A549 (cell line): ENCODE measurements at regions not wholly inside any gene's neighbourhood (a gene's known extent, or its start where the extent isn't known, plus 50 kb on each side); places are given as distances from the start of the nearest gene placed in this dataset.

Experiments
- ATAC-seq, 2 experiments: fragments of 200-7000 bp in 1 of 2; fragments of >200 bp in 1 of 2; cut with Nextera tagmentation in 1 of 2; cut with Tn5 transposase in 1 of 2; 3 replicates each; pipeline versions ENCODE4 v1.8.0 to v1.9.1; 2018 to 2020; ENCODE audit warnings: mild to moderate bottlenecking in 1 of 2, moderate library complexity in 1 of 2
- CTCF ChIA-PET: fragments of 300-600 bp; sonication (Branson Sonifier 250); formaldehyde crosslinking; extraction: SDS; loops from one replicate; lab custom pipeline; 2021; ENCODE audit warnings: antibody characterized with exemption, inconsistent platforms; lab: Yijun Ruan, JAX
- POLR2A ChIA-PET: fragments of 350-600 bp; formaldehyde crosslinking; extraction: SDS; loops from one replicate; lab custom pipeline; 2021; ENCODE audit warnings: antibody characterized with exemption, inconsistent platforms; lab: Yijun Ruan, JAX
- DNase-seq, 2 experiments: peaks; one replicate each; pipeline versions ENCODE4 v3.0.0 to v3.0.0-alpha.2; 2011 to 2016; ENCODE audit warnings: low read depth in 1 of 2, low spot score in 1 of 2
- FAIRE-seq: peaks from 2 replicates; lab custom pipeline; 2011; peaks lifted over from hg19 to GRCh38; lab: Jason Lieb, UNC
- H3K27ac ChIP-seq, 2 experiments: fragments of >200 bp; sonication (Bioruptor Twin); formaldehyde crosslinking; 3 replicates each; pipeline ENCODE4 v1.5.1; 2016 to 2017
- H3K4me1 ChIP-seq: fragments of >200 bp; sonication (Bioruptor Twin); formaldehyde crosslinking; 3 replicates; pipeline ENCODE4 v1.6.1; 2016
- H3K4me2 ChIP-seq: fragments of >200 bp; sonication (Bioruptor Twin); formaldehyde crosslinking; 3 replicates; pipeline ENCODE4 v1.6.1; 2016
- H3K4me3 ChIP-seq: fragments of >200 bp; sonication (Bioruptor Twin); formaldehyde crosslinking; 3 replicates; pipeline ENCODE4 v1.5.1; 2016
- H3K9me3 ChIP-seq: fragments of >200 bp; sonication (Bioruptor Twin); formaldehyde crosslinking; 3 replicates; pipeline ENCODE4 v1.6.1; 2016
- BCL3 ChIP-seq: fragments of >200 bp; sonication (Bioruptor Twin); formaldehyde crosslinking; IDR thresholded peaks from 3 replicates; pipeline ENCODE4 v1.6.1; 2016
- CBX2 ChIP-seq: fragments of 200-600 bp; sonication (generic); IDR thresholded peaks from 2 replicates; pipeline ENCODE4 v1.6.1; 2016; ENCODE audit warnings: low read depth, mild to moderate bottlenecking, borderline replicate concordance
- E2F6 ChIP-seq: IDR thresholded peaks from 2 replicates; pipeline ENCODE4 v1.6.1; 2012; ENCODE audit warnings: low read depth, borderline replicate concordance
- EHF ChIP-seq: fragments of 250-450 bp; sonication (Bioruptor Pico); IDR thresholded peaks from 2 replicates; pipeline ENCODE4 v1.5.0; 2020; ENCODE audit warnings: mild to moderate bottlenecking
- EP300 ChIP-seq, 2 experiments: fragments of >200 bp; sonication (Bioruptor Twin); formaldehyde crosslinking; IDR thresholded peaks; 2 replicates in 1 of 2; 3 replicates in 1 of 2; pipeline ENCODE4 v1.6.1; 2016 to 2017
- ESRRA ChIP-seq: fragments of 150-350 bp; IDR thresholded peaks from 2 replicates; pipeline ENCODE4 v1.6.1; 2014; ENCODE audit warnings: mild to moderate bottlenecking, low read length, borderline replicate concordance
- GATA3 ChIP-seq: IDR thresholded peaks from 2 replicates; pipeline ENCODE4 v1.6.1; 2012; ENCODE audit warnings: borderline replicate concordance
- HOXA7 ChIP-seq: fragments of 250-450 bp; sonication (Bioruptor Pico); IDR thresholded peaks from 2 replicates; pipeline ENCODE4 v1.5.0; 2020; ENCODE audit warnings: mild to moderate bottlenecking, moderate library complexity
- MAZ ChIP-seq: fragments of 150-350 bp; IDR thresholded peaks from 2 replicates; pipeline ENCODE4 v1.6.1; 2014; ENCODE audit warnings: antibody characterized with exemption, low read depth, low read length, borderline replicate concordance
- NPAS2 ChIP-seq: fragments of 250-450 bp; sonication (Bioruptor Pico); IDR thresholded peaks from 2 replicates; pipeline ENCODE4 v1.8.0; 2022; ENCODE audit warnings: mild to moderate bottlenecking, moderate library complexity, borderline replicate concordance
- PBX3 ChIP-seq: IDR thresholded peaks from 2 replicates; pipeline ENCODE4 v1.6.1; 2012
- POLR2A ChIP-seq: IDR thresholded peaks from 2 replicates; pipeline ENCODE4 v1.6.1; 2012; ENCODE audit warnings: mild to moderate bottlenecking, low read length
- SMC3 ChIP-seq: fragments of >200 bp; sonication (Bioruptor Twin); formaldehyde crosslinking; IDR thresholded peaks from 3 replicates; pipeline ENCODE4 v1.6.1; 2018; ENCODE audit warnings: inconsistent platforms
- SREBF2 ChIP-seq: fragments of 450-650 bp; IDR thresholded peaks from 2 replicates; pipeline ENCODE4 v1.6.1; 2014; ENCODE audit warnings: mild to moderate bottlenecking, moderate library complexity
- USF2 ChIP-seq: fragments of 450-650 bp; IDR thresholded peaks from 2 replicates; pipeline ENCODE4 v1.6.1; 2014; ENCODE audit warnings: antibody characterized with exemption
- ZNF302 ChIP-seq: fragments of 250-450 bp; sonication (Bioruptor Pico); IDR thresholded peaks from 2 replicates; pipeline ENCODE4 v1.9.0; 2021; ENCODE audit warnings: inconsistent platforms, mild to moderate bottlenecking, moderate library complexity
- WGBS: methylation state at CpG from one replicate; pipeline ENCODE4 v1.1.6; 2017; ENCODE audit errors: missing lambda C conversion rate; 5-methylcytosine and 5-hydroxymethylcytosine counted together
- TF ChIP-seq, protein P1 (sequence below): fragments of >200 bp; sonication (Bioruptor Twin); formaldehyde crosslinking; IDR thresholded peaks from 3 replicates; pipeline ENCODE4 v1.5.1; 2016

GRCh38 chr7:79934727-79935126 lies 199.9 kb upstream of the GNAI1 start:
- no peak overlapping the region for H3K27ac ChIP-seq
- FAIRE-seq, result no peak
- POLR2A ChIA-PET, result no interaction called here
- no peak for TF ChIP-seq EHF (CRISPR knock-in tag)
- TF ChIP-seq NPAS2 (CRISPR knock-in tag), result no peak
- TF ChIP-seq, protein P1, sequence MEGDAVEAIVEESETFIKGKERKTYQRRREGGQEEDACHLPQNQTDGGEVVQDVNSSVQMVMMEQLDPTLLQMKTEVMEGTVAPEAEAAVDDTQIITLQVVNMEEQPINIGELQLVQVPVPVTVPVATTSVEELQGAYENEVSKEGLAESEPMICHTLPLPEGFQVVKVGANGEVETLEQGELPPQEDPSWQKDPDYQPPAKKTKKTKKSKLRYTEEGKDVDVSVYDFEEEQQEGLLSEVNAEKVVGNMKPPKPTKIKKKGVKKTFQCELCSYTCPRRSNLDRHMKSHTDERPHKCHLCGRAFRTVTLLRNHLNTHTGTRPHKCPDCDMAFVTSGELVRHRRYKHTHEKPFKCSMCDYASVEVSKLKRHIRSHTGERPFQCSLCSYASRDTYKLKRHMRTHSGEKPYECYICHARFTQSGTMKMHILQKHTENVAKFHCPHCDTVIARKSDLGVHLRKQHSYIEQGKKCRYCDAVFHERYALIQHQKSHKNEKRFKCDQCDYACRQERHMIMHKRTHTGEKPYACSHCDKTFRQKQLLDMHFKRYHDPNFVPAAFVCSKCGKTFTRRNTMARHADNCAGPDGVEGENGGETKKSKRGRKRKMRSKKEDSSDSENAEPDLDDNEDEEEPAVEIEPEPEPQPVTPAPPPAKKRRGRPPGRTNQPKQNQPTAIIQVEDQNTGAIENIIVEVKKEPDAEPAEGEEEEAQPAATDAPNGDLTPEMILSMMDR, result no peak
- TF ChIP-seq SMC3, result no peak
- TF ChIP-seq, all 56 proteins: peak for 0
- CTCF ChIA-PET, result no interaction called here
- no peak for DNase-seq
- ATAC-seq, result no peak
- WGBS, result 77% methylated on average over 9 of the region's 9 CpGs
- Histone ChIP-seq H3K4me1 (no peaks in the 10 kb centered on the region), H3K9me3 (no peaks in the 10 kb centered on the region), H3K4me3 (no peak overlapping the region), H3K4me2 (no peak overlapping the region)

DNA sequence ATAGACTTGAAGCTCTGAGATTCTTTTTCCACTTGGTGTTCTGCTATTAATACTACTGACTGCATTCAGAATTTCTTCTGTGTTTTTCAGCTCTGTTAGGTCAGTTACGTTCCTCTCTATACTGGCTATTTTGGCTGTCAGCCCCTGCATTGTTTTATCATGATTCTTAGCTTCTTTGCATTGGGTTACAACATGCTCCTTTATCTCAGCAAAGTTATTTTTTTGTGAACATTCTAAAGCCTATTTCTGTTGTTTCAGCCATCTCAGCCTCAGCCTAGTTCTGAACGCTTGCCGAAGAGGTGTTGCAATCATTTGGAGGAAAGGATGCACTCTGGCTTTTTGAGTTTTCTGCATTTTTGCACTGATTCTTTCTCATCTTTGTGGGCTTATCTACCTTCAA lies 201.5 kb upstream of the GNAI1 start:
- FAIRE-seq (no peak), ATAC-seq (no peak), DNase-seq (no peak)
- POLR2A ChIA-PET, result no interaction called here
- H3K4me2 ChIP-seq, result no peak overlapping the region
- 73% methylated on average over 3 of the region's 3 CpGs for WGBS
- CTCF ChIA-PET, result interaction anchor here (0.5 kb wide), 1 partner anchor 39 kb away, joined by 3 read pairs; no protein-coding TSS in a partner anchor
- H3K9me3 ChIP-seq, result no peaks in the 10 kb centered on the region
- H3K4me1 ChIP-seq, result no peaks in the 10 kb centered on the region
- H3K4me3 ChIP-seq, result no peak overlapping the region
- TF ChIP-seq E2F6, result no peak
- no peak for TF ChIP-seq POLR2A
- no peak for TF ChIP-seq CBX2
- no peak for TF ChIP-seq BCL3
- no peak for TF ChIP-seq ESRRA
- no peak for TF ChIP-seq HOXA7 (CRISPR knock-in tag)
- TF ChIP-seq MAZ, result no peak
- TF ChIP-seq SREBF2, result no peak
- TF ChIP-seq EP300 (IDR thresholded peaks at IDR 0.05), result no peak
- TF ChIP-seq EHF (CRISPR knock-in tag), result no peak
- TF ChIP-seq GATA3, result no peak
- no peak for TF ChIP-seq USF2
- TF ChIP-seq PBX3, result no peak
- no peak for TF ChIP-seq ZNF302 (CRISPR knock-in tag)
- no peak overlapping the region for H3K27ac ChIP-seq

- no peak for FAIRE-seq
- DNase-seq, result no peak
- no peak overlapping the region for H3K27ac ChIP-seq
- ATAC-seq, result no peak
- H3K4me2 ChIP-seq, result no peak overlapping the region
- no peaks in the 10 kb centered on the region for H3K4me1 ChIP-seq
- ChIA-PET CTCF (no interaction called here), POLR2A (no interaction called here)
- H3K9me3 ChIP-seq, result no peaks in the 10 kb centered on the region
- TF ChIP-seq BCL3, result no peak
- H3K4me3 ChIP-seq, result no peak overlapping the region
- 41% methylated on average over 2 of the region's 2 CpGs for whole genome bisulfite sequencing
Observed at GRCh38 chr7:79930604-79931003, 204.0 kb upstream of the GNAI1 start.
